Epithelial cell of proximal tubule (primary cell): ENCODE measurements at regions not wholly inside any gene's neighbourhood (a gene's known extent, or its start where the extent isn't known, plus 50 kb on each side); places are given as distances from the start of the nearest gene placed in this dataset.

ENCODE experiments used
- DNase-seq: peaks from one replicate; pipeline ENCODE4 v3.0.0-alpha.2; 2011; ENCODE audit warnings: low read depth
- H3K4me3 ChIP-seq: 2 replicates; pipeline ENCODE4 v1.5.1; 2011; ENCODE audit warnings: low read depth, mild to moderate bottlenecking, low read length
- TF ChIP-seq, protein P1 (sequence below): conservative IDR thresholded peaks from 2 replicates; pipeline ENCODE4 v1.5.1; 2012; ENCODE audit warnings: low read depth, mild to moderate bottlenecking, low read length

DNA sequence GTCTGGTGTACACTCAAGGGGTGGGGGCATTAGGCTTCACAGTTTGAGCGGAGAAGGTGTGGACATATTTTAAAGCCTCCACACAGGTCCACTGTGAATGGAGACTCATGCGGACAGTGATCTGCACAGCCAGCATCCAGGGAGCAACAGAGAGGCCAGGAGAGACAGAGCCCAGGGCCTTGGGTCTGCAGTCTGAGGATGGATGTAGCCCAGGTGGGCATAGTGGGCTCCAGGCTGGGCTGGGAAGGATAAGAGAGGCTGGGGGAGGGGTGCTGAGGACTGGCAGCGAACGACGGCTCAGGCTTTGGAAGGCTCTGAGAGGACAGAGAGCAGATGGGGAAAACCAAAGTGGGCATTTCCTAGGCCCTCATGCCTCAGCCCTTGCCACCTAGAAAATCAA, 128.8 kb downstream of the PAPOLA start:
- no peak overlapping the region for H3K4me3 ChIP-seq
- TF ChIP-seq, protein P1, sequence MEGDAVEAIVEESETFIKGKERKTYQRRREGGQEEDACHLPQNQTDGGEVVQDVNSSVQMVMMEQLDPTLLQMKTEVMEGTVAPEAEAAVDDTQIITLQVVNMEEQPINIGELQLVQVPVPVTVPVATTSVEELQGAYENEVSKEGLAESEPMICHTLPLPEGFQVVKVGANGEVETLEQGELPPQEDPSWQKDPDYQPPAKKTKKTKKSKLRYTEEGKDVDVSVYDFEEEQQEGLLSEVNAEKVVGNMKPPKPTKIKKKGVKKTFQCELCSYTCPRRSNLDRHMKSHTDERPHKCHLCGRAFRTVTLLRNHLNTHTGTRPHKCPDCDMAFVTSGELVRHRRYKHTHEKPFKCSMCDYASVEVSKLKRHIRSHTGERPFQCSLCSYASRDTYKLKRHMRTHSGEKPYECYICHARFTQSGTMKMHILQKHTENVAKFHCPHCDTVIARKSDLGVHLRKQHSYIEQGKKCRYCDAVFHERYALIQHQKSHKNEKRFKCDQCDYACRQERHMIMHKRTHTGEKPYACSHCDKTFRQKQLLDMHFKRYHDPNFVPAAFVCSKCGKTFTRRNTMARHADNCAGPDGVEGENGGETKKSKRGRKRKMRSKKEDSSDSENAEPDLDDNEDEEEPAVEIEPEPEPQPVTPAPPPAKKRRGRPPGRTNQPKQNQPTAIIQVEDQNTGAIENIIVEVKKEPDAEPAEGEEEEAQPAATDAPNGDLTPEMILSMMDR = no peak
- DNase-seq = no peak

DNA sequence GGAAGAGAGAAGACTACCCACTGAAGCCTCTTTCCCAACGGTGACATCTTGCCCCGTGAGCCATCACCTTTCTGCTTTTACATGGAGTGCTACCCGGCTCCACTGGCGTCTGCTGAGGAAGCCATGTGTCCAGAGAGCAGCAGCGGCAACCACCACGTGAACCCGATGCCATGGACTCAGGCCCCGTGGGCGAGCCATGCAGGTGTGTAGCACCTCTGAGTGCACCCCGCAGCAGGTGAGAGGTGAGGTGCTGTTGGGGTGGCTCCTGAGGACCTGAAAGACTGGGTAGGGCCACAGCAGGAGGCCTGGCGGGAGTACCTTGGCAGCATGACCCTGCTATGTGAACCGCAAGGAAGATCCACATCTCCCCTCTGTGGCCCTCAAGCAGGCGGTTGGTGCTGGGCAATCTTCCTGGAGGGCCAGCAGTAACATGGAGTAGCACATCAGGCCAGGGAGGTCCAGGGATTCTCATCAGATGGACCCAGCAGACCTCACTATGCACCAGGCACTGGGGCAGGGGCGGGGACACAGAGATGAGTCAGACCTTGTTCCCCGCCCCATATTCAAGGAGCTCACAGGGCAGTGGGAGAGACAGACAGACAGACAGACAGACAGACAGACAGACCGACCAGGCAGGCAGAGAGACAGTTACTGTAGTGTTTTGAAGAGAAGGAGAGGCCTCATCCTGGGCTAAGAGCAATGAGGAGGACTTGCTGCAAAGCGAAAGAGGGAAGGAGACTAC, 129.6 kb downstream of the PAPOLA start:
- no peak overlapping the region for H3K4me3 ChIP-seq
- DNase-seq = no peak
- TF ChIP-seq, protein P1 = no peak

DNA sequence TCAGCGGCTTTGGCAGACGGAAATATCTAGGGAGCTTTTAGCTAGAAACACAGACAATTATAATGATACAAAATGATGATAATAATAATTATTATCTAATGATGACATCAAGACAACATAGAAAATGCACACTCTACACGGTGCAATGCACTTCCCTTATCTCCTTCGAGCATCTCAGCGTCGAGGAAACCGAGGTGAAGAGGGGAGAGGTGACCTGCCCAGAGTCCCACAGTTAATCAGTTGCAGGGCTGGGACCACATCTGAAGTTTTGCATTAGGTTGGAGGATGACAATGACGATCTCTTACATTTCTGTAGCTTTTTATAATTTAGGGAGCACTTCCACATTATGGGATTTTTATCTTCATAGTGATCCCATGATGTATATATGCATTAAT, 130.2 kb downstream of the PAPOLA start:
- no peak for DNase-seq
- TF ChIP-seq, protein P1 = no peak
- no peak overlapping the region for H3K4me3 ChIP-seq

DNA sequence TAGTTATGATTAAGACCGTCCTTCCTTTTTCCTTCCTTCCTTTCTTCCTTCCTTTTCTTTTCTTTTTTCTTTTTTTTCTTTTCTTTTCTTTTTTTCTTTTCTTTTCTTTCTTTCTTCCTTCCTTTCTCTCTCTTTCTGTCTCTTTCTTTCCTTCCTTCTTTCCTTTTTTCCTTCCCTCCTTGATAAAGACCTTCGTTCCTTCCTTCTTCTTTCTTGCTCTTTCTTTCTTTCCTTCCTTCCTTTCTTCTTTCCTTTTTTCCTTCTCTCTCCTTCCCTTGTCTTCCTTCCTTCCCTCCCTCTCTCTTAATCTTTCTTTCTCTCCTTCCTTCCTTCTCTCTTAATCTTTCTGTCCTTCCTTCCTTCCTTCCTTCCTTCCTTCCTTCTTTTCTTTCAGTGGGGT, 130.9 kb downstream of the PAPOLA start:
- TF ChIP-seq, protein P1 = no peak
- H3K4me3 ChIP-seq = no peak overlapping the region
- no peak for DNase-seq

DNA sequence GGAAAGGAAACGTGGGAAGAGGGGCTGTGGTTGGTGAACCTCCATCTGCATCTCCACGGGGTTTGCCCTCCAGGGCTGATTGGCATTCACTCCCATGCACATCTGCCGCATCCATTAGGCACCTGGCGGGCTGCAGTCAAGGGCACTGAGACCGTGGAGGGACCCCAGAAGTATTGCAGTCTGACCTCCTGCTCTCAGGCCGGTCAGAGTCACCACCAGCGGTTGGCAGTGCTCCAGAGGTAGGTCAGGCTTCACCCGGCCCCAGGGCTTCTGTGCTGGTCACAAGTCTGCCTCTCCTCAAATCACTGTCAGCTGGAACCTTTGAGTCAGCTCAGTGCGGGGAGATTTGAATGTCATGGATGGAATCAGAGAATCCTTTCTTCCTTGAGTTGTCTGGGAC, 132.3 kb downstream of the PAPOLA start:
- TF ChIP-seq, protein P1 = no peak
- DNase-seq = no peak
- H3K4me3 ChIP-seq = no peak overlapping the region

DNA sequence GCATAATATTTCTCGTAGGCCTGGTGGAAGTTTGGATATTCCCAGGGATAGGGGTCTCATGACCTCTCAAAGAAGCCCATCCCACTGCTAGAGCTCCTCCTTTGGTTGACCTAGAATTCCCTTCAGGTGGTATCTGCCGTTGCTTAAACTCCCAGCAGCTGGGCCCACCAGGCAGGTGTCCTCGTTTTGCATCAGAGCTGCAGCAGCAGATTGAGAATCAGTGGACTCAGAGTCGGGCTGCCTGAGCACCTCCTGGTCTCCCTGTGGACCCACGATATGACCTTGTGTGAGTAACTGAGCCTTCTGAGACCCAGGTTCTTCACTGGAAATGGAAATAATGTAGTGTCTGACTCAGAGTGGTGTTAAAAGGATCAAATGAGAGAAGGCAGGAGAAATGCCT, 132.7 kb downstream of the PAPOLA start:
- H3K4me3 ChIP-seq = no peak overlapping the region
- no peak for DNase-seq
- TF ChIP-seq, protein P1 = no peak

DNA sequence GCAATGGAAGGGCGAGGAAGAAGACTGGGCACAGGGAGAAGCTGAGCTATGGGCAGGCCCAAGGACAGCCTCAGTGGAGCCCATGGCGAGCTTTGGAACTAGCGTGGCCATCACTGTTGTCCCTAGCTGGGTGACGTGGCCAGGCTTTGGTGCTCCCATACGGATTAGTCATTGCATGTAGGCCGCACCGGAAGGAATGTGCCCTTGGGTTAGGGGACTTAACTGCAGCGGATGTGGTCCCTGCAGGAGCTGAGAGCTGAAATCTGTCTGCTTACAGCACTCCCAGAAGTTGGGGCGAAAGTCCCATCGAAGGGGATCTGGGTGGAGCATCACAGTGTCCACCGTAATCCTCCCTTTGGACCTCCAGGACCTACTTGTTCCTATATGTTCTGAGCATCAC, 133.7 kb downstream of the PAPOLA start:
- TF ChIP-seq, protein P1 = no peak
- no peak overlapping the region for H3K4me3 ChIP-seq
- no peak for DNase-seq
